ENCODE measurements at regions not wholly inside any gene's neighbourhood (a gene's known extent, or its start where the extent isn't known, plus 50 kb on each side); places are given as distances from the start of the nearest gene placed in this dataset.
"Not testable (repeated sequence)": the region's sequence is repeated elsewhere in the genome, so short reads cannot be mapped to it uniquely, and the experiment has no call there.

DNA sequence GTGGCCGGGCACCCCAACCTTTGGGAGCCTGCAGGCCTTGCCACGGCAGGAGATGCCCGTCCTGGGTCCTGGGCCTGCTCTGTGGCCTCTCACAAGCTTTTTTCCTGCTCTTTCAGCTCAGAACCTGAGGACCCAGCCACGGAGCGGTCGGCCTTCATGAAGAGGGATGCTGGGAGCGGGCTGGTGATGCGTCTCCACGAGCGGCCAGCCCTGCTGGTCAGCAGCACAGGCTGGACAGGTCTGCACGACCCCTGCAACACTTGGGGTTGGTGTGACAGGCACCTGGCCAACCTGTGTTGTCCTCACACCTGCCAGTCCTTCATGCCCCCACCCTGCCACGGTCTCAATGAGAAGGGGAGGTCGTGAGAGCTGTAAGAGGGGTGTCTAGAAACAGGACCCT lies 170.0 kb downstream of the ADRA2C start:
- DNase-seq: no peak

DNA sequence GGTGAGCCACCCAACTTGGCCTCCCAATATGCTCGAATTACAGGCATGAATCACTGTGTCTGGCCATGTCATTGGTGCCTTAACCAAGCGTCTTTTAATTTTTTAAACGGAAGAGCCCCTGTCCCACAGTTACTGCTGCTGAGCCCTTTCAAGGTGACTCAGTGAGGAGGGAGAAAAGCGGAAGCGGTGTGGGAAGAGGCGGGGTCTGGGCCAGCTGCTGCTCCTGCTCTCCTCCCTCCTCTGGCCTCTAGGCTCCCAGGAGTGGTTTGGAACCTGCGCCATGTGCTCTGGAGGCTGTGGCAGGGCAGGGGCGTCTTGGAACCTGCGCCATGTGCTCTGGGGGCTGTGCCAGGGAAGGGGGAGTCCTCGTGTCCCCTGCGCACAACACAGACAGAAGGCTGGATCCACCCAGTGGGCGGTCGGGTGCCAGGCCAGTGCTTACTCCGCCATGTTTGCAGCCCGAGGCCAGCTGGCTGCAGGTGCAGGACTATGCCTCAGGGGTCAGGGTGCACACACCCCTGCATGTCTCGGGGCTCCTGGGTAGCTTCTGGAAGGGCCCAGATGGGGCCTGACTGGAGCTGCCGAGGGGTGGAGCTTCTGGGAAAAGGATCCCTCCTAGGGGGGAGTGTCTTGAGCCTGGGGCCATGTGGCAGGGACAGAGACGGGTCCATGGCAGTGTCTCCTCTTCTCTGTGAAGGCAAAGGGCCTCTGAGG lies 171.8 kb downstream of the ADRA2C start:
- not testable (repeated sequence) for DNase-seq

DNA sequence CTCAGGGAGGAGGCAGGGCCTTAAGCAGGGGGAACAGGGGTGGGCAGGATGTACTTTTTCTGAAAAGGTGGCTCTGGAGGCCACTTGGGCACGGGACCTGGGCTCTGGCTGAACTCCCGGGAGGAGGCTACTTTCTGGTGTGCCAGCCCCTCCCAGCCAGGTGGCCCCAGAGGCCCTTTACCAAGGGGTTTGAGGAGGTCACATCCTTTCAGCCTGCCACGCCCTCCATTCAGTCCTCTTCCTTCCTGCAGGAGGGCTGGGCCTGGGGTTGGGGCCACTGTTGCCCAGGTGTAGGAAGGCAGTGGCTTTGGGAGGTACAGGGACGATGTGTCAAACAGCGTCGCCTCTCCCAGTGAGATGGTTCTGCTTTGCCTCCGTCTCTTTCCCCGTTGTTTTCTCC lies 172.5 kb downstream of the ADRA2C start:
- DNase-seq: not testable (repeated sequence)

DNA sequence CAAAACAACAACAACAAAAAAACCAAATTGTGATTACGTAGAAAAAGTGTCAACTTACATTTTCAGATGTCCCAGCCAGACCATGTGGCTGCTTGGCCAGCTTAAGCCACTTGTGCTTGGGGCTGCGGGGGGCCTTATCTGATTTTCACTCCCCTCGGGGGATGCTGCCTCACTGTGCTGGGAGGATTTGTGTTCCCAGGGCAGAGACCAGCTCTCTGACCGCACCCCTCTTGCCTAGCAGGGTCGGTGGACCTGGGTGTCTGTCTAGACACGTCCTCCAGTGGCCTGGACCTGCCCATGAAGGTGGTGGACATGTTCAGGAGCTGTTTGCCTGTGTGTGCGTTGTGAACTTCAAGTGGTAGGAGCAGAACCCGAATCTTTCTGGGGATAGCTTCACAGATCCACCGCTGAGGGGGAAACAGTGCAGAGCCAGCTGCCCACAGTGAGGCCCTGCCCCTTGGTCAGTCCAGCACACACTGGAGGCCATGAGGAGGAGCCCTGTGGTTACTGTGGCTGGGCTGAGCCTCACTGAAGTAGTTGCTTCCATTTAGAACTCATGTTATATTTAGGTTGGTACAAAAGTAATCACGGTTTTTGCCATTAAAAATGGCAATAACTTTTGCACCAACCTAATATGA lies 173.9 kb downstream of the ADRA2C start:
- DNase-seq: not testable (repeated sequence)

DNA sequence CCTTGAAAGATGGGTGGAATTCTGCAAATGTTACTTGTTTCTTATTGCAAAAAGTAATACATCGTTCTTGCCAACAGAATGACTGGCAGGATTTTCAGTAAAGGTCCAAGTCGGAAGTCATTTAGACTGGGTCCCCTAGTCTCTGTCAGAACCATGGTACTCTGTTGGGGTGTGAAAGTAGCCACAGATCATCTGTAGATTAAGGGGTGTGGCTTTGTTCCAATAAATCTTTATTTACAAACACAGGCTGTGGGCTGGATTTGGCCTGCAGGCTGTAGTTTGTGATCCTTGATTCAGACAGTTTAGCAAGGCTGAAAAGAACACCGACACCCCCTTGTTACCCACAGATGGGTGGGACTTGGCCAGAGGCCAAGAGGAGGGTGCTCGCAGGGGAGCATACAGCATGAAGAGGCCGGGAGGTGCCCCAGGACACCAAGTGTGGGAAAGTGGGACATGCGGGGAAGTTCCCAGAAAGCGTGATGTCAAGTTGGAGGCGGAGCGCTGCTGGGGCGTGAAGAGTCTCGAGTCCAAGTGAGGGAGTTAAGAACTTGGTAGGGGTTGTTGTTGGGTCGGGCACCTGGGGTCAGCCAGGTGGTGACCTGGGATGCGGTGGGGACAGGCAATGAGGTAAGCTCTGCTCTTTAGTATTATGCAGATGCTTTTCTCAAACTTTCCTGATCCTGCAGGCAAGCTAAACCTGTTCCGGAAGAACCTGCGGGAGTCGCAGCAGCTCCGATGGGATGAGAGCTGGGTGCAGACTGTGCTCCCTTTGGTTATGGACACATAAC lies 175.7 kb downstream of the ADRA2C start:
- not testable (repeated sequence) for DNase-seq

DNA sequence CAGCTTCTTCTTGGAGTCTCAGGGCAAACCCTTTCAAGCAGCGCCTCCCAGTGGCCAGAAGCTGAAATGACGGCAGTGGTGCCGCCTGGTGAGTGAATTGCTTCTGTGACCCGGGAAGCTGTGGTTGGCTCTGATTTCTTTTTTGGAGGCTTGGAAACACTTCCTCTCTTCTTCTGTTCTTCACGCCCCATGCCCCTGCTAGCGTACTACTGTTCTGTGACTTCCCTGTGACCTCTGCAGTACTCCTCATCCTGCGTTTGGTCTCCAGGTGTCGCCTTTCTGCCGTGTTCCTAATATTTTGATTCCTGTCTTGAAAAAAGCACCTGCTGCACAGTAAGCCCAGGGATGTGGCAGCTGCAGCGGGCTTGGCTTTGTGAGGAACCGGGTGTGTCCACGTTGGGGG lies 176.4 kb downstream of the ADRA2C start:
- not testable (repeated sequence) for DNase-seq

DNA sequence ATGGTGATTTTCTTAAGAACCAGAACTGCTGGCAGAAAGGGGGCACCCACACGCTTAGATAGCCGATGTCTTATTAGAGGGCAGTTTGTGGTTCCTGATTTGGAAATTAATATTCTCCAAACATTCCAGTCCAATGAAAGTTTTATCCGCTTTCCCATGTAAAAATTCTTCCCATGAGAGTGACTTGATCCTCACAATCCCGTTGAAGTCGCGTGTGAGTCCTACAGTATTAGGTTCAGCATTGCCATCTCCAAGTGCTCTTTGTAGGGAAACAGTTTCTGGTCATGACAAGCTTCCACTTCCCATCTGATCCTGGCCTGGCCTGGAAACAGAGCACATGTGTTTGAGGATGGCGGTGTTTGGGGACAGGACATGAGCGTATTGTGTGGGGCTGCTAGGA lies 176.9 kb downstream of the ADRA2C start:
- not testable (repeated sequence) for DNase-seq

DNA sequence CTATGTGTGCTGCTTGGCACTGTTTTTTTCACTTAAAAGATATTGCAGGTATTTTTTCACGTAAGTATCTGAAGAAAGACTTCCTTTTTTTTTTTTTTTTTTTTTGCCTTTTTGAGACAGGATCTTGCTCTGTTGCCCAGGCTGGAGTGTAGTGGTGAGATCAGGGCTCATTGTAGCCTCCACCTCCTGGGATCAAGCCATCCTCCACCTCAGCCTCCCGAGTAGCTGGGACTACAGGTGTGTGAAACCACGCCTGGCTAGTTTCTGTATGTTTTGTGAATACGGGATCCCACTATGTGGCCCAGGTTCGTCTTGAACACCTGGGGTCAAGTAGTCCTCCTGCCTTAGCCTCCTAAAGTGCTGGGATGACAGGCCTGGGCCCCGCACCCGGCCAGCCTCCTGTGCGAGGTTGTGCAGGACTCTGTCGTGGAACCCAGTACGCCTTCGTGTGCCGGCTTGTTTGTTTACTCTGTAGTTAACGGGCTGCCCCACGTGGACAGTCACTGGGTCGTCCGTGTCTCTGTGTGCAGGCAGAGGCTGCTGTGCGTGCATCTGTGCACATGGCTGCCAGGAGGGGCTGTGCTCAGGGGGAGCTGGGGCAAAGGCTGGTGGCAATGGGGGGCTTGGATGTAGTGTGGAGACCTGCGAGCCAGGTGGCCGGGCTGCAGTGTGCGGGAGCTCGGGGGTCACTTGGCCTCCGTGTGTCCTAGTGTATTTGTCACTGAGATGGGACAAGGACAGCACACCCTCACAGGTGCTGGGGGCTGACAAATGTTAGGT lies 179.5 kb downstream of the ADRA2C start:
- no peak for DNase-seq

DNA sequence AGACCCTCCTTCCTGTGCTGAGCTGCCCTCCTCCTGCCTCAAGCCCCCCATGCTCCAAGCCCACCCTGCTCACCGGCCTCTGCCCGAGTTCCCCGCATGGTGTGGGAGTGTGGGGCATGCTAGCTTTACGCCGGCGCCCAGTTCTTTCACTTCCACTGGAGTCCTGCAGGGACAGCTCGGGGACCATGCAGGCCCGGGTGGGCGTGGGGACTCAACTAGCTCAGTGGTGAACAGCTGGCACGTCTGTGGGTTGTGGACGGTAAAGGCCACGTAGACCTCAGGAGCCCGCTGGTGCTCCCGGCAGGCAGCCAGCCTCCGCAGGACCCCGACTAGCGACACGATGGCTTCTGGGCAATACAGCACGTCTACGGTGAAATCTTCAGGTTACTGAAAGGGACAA lies 180.4 kb downstream of the ADRA2C start:
- DNase-seq: not testable (repeated sequence)

DNA sequence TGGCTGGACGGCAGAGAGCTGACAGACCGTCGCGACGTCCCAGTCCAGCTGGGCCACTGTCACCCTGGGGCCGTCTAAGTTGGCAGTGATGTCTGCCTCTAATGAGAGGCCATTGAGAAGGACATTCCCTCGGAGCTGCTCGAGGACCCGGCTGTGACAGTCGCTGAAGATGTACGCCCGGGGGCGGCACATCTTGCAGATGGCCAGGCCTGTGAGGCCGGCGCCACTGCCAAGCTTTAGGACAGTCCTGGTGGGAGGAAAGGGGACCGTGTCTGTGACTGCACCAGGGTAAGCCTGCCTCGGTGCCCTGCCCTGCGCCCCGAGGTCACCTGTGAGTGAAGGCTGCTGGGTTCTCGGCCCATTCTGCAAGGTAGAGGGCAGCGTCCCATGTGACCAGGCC lies 181.6 kb downstream of the ADRA2C start:
- DNase-seq: not testable (repeated sequence)

DNA sequence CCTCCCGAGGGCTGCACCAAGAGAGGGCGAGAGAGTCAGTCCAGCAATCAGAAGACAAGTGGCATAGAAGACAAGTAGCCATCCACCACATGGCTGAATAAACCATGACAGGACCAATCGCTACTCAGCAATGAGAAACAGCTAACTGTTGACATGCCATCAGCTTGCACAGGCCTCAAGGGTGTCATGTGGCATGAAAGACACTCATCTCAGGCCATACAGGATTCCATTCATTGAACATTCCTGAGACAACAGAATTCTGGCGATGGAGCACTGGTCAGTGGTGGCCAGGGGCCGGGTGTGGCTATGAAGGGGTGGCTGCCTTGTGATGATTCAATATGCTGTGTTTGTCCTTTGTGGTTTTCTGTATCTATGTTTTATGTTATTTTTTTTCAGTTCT lies 182.0 kb downstream of the ADRA2C start:
- not testable (repeated sequence) for DNase-seq

DNA sequence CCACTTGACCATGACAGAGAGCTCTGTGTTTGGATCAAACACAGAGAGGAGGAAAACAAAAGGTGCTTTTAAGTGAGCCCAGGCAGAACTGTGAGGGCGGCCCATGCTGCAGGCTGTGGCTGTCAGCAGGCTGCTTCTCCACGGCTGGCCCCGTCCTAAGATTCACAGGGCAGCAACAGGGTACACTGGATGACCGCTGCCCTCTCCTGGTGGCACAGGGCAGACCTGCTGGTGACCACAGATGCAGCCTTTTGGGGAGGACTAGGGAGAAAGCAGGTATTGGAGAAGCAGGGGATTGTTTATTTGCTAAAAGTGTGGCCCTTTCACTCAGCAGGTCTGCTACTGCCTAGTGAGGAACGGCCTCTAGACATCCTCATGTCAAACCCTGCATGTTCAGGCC lies 183.7 kb downstream of the ADRA2C start:
- not testable (repeated sequence) for DNase-seq

DNA sequence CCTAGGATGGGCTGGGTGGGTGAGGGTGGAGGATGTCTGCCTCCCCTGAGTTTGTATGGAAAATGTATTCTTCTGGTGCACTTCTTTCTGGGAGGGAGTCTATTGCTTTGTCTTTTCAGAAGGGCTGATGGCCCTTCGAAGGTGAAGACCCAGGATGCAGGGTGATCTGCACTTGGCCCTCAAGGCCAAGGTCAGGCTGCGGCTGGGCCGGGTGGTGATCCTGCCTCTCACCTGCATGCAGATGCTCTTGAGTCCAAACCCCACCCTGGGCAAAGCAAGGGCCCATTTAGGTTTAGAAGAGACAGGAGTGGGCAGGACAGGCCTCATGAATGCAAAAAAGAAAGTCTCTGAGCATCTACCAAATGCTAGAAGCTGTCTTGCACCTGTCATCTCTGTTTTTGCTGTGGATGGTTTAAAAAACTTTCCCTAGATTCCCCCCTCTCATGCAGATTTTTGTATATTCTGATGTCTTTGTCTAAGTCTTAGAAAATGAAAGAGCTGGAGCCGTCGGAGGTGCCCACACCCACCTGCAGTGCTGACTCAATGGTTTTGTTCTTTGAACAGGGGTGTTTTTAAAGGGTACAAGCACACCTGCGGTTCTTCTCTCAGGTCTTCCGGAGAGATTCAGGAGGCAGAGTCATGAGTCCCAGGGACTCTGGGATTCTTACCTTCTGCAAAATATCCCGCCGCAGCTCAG lies 186.4 kb downstream of the ADRA2C start:
- not testable (repeated sequence) for DNase-seq

DNA sequence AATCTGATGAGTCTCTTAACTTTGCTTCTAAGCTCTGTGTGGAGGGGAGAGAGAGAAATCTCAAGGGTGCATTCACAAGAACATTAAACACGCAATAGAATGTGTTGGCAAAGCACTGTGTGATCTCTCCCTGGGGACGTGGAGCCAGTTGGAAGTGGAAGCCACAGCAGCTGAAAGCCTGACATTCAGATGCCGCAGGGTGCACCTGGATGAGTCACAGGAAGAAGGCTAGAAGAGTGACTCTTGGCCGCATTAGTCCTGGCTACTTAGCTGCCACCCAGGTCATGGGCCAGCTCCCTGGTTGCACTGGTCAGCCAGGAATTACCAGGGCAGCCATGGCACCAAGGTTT lies 186.9 kb downstream of the ADRA2C start:
- not testable (repeated sequence) for DNase-seq

DNA sequence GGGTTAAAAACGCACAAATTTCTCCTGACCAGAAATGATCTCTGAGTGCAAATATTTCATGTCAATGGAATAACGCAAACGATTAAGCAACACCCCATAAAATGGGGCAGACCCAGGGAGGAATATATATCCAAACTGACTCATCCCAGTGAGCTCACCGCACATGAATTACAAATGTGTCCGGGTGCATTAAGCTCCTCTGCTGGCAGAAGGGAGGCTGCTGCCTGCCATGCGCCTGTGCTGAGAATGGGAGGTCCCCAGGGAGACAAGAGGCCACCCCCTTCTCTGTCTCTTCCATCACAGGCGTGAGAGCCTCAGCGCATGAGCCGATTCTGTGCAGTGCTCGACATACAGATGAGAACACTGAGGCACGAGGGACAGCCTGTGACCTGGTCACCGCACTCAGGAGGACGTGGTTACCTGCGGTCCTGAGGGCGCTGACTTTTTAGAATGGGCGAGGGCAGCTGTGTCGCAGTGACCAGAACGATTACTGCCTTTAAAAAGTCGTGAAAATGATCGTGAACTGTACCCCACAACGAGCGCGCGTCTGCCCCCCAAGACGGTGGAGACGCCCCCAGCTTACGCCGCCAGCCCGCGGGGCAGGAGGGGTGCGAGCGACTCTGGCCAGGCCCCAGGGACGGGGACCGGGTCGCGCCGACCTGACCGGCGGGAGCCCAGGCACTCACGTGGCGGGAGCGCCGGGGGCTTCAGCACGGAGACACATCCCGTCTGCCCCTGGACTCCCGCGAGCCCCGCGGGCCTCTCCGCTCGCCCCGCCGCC lies 188.5 kb downstream of the ADRA2C start:
- DNase-seq: peak; percentile 22

DNA sequence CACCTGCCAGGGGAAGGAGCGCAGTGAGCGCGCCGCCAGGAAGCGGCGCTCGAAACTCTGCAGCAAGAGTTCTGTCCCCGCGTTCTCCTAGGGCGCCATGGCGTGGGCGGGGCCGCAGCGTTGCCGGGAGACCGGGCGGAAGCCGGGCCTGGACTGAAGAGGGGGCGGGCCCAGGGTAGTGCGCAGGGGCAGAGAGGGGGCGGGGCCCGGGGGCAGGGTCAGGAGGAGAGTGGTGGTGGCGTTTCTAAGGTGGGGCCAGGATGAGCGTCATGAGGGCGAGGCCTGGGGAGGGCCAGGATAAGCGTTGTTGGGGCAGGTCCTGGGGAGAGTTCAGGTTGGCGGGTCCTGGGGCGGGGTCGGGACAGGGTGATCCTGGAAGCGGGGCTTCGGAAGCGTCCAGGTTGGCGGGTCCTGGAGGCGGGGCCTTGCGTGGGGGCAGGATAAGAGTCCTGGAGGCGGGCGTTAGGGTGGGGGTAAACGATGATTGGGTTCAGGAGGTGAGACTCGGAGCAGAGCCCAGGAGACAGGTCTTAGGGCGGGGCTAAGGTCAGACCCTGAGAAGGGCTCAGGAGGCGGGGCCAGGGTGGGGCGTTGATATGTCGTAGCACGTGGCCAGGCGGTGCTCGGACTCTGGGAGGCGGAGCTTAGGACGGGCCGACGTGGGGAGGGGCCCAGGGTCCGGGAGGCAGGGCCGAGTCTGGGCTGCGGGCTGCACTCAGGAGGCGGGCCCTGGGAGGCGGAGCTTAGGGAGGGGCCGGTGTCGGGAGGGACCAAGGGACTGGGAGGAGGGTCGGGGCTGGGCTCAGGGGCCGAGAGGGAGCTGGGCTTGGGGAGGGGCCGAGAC lies 189.4 kb downstream of the ADRA2C start:
- peak; percentile 84 for DNase-seq

DNA sequence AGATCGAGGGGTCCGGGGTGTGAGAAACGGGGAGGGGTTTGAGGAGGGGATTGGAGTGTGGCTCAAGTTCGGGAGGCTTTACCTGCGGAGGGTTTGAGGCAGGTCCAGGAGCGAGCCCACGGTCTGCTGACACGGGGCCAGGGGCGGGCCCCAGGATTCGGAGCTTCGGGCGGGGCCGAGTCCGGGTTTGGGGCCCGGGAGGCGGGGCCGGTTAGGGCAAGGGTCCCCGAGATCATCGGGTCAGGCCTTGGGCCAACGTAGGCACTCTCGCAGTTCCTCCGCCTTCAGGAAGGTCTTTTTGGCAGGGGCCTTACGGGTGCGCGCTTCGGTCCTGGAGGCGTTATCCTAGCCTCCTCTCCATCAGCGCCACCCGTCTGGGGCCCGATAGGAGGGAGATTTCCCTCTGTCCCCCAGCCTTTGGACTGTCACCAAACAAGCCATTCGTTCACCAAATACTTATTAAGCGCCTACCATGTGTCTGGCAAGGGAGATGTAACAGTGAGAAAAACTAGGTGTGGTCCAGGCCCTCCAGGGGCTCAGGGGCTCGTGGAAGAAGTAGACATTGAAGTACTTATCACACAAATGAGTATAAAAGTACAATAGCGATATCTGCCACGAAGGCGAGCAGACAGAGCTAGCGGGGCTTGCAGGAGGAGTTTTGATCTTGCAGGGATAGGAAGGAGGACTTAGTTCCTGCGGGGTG lies 190.1 kb downstream of the ADRA2C start:
- not testable (repeated sequence) for DNase-seq

DNA sequence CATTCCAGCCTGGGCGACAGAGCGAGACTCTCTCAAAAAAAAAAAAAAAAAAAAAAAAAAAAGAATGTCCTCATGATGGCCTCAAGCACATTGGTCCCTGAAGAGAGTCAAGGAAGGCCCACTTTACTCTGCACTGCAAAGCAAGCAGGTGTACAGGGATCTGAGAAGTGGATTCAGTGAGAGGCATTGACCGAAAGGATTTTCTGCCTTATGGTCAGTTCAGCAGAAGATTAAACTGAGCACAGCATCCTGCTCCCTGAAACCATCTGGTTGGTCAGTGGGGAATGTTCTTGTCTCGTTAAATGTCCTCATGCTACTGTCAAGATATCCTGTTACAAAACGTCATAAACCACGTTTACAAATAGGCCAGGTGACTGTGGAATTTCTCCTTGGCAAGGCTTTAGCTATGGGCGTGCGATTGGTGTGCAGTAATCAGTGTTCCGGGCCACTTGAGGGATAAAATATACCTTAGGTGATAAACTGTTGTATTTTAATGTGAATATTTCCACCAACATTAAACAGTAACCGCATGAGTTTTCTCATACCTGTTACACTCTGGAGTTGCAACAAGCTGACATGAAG lies 195.0 kb downstream of the ADRA2C start:
- DNase-seq: not testable (repeated sequence)

DNA sequence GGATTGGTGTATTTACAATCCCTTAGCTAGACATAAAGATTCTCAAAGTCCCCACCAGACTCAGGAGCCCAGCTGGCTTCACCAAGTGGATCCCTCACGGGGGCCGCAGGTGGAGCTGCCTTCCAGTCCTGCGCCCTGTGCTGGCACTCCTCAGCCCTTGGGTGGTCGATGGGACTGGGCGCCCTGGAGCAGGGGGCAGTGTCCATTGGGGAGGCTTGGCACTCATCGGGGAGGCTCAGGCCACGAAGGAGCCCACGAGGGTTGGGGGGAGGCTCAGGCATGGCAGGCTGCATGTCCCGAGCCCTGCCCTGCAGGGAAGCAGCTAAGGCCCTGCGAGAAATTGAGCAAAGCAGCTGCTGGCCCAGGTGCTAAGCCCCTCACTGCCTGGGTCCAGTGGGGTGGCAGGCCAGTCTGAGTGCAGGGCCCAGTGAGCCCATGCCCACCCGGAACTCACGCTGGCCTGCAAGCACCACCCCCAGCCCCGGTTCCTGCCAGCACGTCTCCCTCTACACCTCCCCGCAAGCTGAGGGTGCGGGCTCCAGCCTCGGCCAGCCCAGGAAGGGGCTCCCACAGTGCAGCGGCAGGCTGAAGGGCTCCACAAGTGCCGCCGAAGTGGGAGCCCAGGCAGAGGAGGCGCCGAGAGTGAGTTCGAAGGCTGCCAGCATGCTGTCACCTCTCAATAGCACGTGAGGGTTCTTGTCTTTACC lies 198.5 kb downstream of the ADRA2C start:
- DNase-seq: not testable (repeated sequence)
